CD14-positive monocyte (primary cell): ENCODE measurements at regions not wholly inside any gene's neighbourhood (a gene's known extent, or its start where the extent isn't known, plus 50 kb on each side); places are given as distances from the start of the nearest gene placed in this dataset.

Experiments
- DNase-seq, 3 donors: peaks; one replicate each; pipeline ENCODE4 v3.0.0-alpha.2; 2011 to 2022
- H2AFZ ChIP-seq: 2 replicates; pipeline ENCODE4 v1.6.0; 2012; ENCODE audit warnings: mild to moderate bottlenecking, low read depth, low read length, inconsistent platforms; ENCODE audit not compliant: insufficient read depth, poor library complexity, severe bottlenecking
- H3K27ac ChIP-seq, 2 donors: 1 replicate in 1 of 2; 2 replicates in 1 of 2; pipeline ENCODE4 v1.5.1; 2012 to 2013; ENCODE audit warnings: low read length in 2 of 2, control low read depth in 1 of 2, inconsistent platforms in 1 of 2, low read depth in 1 of 2, mild to moderate bottlenecking in 1 of 2
- H3K27me3 ChIP-seq, 2 donors: one replicate each; pipeline versions ENCODE4 v1.6.0 to v1.6.1; 2011 to 2013; ENCODE audit warnings: low read length in 2 of 2; ENCODE audit not compliant: control insufficient read depth in 2 of 2, insufficient read depth in 2 of 2
- H3K36me3 ChIP-seq, 2 donors: replicated peaks in 1 of 2; 1 replicate in 1 of 2; 2 replicates in 1 of 2; pipeline versions ENCODE4 v1.5.1 to v1.6.1; 2012 to 2013; ENCODE audit warnings: low read length in 2 of 2, control low read depth in 1 of 2, inconsistent platforms in 1 of 2, mild to moderate bottlenecking in 1 of 2; ENCODE audit not compliant: insufficient read depth in 2 of 2, control insufficient read depth in 1 of 2
- H3K4me1 ChIP-seq, 2 donors: 1 replicate in 1 of 2; 2 replicates in 1 of 2; pipeline versions ENCODE4 v1.5.1 to v1.6.1; 2012 to 2013; ENCODE audit warnings: low read length in 2 of 2, control low read depth in 1 of 2, inconsistent platforms in 1 of 2, mild to moderate bottlenecking in 1 of 2, moderate library complexity in 1 of 2; ENCODE audit not compliant: insufficient read depth in 2 of 2, control insufficient read depth in 1 of 2
- H3K4me2 ChIP-seq: replicated peaks from 2 replicates; pipeline ENCODE3; 2012; ENCODE audit warnings: low read length, moderate library complexity, mild to moderate bottlenecking; ENCODE audit not compliant: poor library complexity, severe bottlenecking; ENCODE audit errors: extremely low read depth
- H3K4me3 ChIP-seq, 3 experiments: fragments of 200-600 bp in 1 of 3; sonication (generic) in 1 of 3; replicated peaks in 1 of 3; 1 replicate in 2 of 3; 2 replicates in 1 of 3; pipeline ENCODE4 v1.5.1; 2011 to 2013; ENCODE audit warnings: low read length in 3 of 3, mild to moderate bottlenecking in 3 of 3, control low read depth in 2 of 3, low read depth in 2 of 3, inconsistent platforms in 1 of 3, moderate library complexity in 1 of 3
- H3K79me2 ChIP-seq: 2 replicates; pipeline ENCODE4 v1.6.0; 2012; ENCODE audit warnings: mild to moderate bottlenecking, control low read depth, inconsistent platforms, low read length, moderate library complexity; ENCODE audit not compliant: insufficient read depth
- H3K9ac ChIP-seq: 2 replicates; pipeline ENCODE4 v1.6.0; 2017; ENCODE audit warnings: low read length, mild to moderate bottlenecking; ENCODE audit not compliant: insufficient read depth, poor library complexity, severe bottlenecking
- H3K9me3 ChIP-seq, 2 donors: replicated peaks in 1 of 2; 1 replicate in 1 of 2; 2 replicates in 1 of 2; pipeline versions ENCODE4 v1.5.1 to v1.6.1; 2012 to 2013; ENCODE audit warnings: low read length in 2 of 2, control low read depth in 1 of 2; ENCODE audit not compliant: control insufficient read depth in 1 of 2, insufficient read depth in 1 of 2
- H4K20me1 ChIP-seq: 2 replicates; pipeline ENCODE4 v1.6.0; 2012; ENCODE audit warnings: mild to moderate bottlenecking, low read length, control low read depth, moderate library complexity; ENCODE audit not compliant: insufficient read depth
- H3K27ac Mint-ChIP-seq, 7 donors: one replicate each; pipeline ENCODE4 v1.8.0; 2020; ENCODE audit warnings: mild to moderate bottlenecking in 7 of 7, mixed read lengths in 7 of 7, moderate library complexity in 6 of 7, inconsistent platforms in 2 of 7
- H3K27me3 Mint-ChIP-seq, 3 donors: one replicate each; pipeline ENCODE4 v1.8.0; 2021 to 2022; ENCODE audit warnings: low read depth in 3 of 3, mild to moderate bottlenecking in 3 of 3, mixed read lengths in 3 of 3, moderate library complexity in 3 of 3, inconsistent platforms in 1 of 3
- H3K36me3 Mint-ChIP-seq, 2 donors: one replicate each; pipeline ENCODE4 v1.8.0; 2020; ENCODE audit warnings: mixed read lengths in 2 of 2, inconsistent platforms in 1 of 2, mild to moderate bottlenecking in 1 of 2
- H3K4me1 Mint-ChIP-seq: one replicate; pipeline ENCODE4 v1.8.0; 2020; ENCODE audit warnings: mild to moderate bottlenecking, mixed read lengths
- H3K4me3 Mint-ChIP-seq, 2 donors: one replicate each; pipeline ENCODE4 v1.8.0; 2020; ENCODE audit warnings: mild to moderate bottlenecking in 2 of 2, mixed read lengths in 2 of 2, moderate library complexity in 1 of 2
- H3K9me3 Mint-ChIP-seq, 7 donors: one replicate each; pipeline ENCODE4 v1.8.0; 2020 to 2022; ENCODE audit warnings: mixed read lengths in 7 of 7, mild to moderate bottlenecking in 6 of 7, moderate library complexity in 6 of 7, inconsistent platforms in 2 of 7
- WGBS: methylation state at CpG from one replicate; pipeline ENCODE4 v1.1.5; 2013; ENCODE audit warnings: missing lambda C conversion rate; ENCODE audit not compliant: insufficient coverage; 5-methylcytosine and 5-hydroxymethylcytosine counted together
- intact Hi-C, 2 donors: fragments of 100-400 bp; cut with micrococcal nuclease; formaldehyde crosslinking; loops; one replicate each; pipeline versions ENCODE4 v1.15.0 to v1.15.1; 2023
- TF ChIP-seq, protein P1 (sequence below): fragments of 200-600 bp; IDR thresholded peaks from one replicate; pipeline ENCODE4 v1.8.0; 2022; ENCODE audit warnings: antibody characterized with exemption, mild to moderate bottlenecking

DNA sequence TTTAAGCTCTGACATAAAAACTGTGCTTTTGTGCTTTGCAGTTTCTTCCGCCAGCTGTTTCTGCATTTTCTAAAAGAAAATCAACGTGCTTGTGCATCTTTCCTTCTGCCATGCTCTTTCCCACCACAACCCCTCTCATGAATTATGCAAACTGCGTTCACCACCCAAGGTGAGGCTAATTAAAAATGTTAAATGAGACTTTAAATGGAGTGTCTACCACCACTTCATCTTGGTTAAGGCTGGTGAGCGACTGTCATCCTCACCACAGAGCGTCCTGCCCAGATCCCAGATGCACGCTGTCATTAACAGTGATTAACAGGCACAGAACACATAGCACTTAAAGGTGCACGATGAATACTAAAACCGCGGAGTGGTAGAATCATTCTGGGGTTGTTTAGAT is 250.5 kb upstream of the RAB6C start:
- Histone ChIP-seq H2AFZ (no peak overlapping the region), H4K20me1 (no peaks in the 10 kb centered on the region), H3K4me2 (no peak overlapping the region), H3K27me3 (no peaks in the 10 kb centered on the region), H3K27ac (no peak overlapping the region), H3K36me3 (no peaks in the 10 kb centered on the region), H3K79me2 (no peaks in the 10 kb centered on the region), H3K4me3 (no peak overlapping the region), H3K9ac (no peak overlapping the region), H3K4me1 (no peaks in the 10 kb centered on the region), H3K9me3 (no peaks in the 10 kb centered on the region)
- no peak overlapping the region for H3K4me3 Mint-ChIP-seq
- H3K27me3 Mint-ChIP-seq = peaks cover 0 to 3% (median 0%) of the 10 kb centered on the region in 3 donors
- H3K36me3 Mint-ChIP-seq = no peaks in the 10 kb centered on the region
- WGBS = no CpG with 5 or more reads among the region's 9 CpGs
- intact Hi-C loops = no loop called here
- H3K27ac Mint-ChIP-seq = no peak overlapping the region
- no peak for DNase-seq
- peaks cover 0 to 4% (median 0%) of the 10 kb centered on the region in 7 donors for H3K9me3 Mint-ChIP-seq
- TF ChIP-seq, protein P1, sequence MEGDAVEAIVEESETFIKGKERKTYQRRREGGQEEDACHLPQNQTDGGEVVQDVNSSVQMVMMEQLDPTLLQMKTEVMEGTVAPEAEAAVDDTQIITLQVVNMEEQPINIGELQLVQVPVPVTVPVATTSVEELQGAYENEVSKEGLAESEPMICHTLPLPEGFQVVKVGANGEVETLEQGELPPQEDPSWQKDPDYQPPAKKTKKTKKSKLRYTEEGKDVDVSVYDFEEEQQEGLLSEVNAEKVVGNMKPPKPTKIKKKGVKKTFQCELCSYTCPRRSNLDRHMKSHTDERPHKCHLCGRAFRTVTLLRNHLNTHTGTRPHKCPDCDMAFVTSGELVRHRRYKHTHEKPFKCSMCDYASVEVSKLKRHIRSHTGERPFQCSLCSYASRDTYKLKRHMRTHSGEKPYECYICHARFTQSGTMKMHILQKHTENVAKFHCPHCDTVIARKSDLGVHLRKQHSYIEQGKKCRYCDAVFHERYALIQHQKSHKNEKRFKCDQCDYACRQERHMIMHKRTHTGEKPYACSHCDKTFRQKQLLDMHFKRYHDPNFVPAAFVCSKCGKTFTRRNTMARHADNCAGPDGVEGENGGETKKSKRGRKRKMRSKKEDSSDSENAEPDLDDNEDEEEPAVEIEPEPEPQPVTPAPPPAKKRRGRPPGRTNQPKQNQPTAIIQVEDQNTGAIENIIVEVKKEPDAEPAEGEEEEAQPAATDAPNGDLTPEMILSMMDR = no peak
- H3K4me1 Mint-ChIP-seq = no peaks in the 10 kb centered on the region

DNA sequence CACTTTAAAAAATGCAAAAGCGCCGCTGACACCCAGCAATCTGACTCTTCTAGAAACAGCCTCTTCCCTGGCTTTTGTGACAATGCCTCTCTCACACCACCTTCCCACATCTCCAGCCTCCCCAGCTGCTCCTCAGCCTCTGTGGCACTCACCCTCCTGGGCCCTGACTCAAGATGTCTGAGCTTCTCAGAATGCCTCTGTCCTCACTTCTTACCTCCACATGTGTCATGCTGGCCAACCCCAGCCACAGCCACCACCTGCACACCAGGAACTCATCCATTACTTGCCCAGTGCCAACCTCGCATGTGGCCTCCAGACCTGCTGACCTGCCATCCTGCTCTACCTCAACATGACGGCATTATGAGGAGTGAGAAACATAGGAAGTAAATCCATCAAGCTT is 249.8 kb upstream of the RAB6C start:
- Histone ChIP-seq H3K27ac (no peak overlapping the region), H3K79me2 (no peaks in the 10 kb centered on the region), H4K20me1 (no peaks in the 10 kb centered on the region), H3K4me3 (no peak overlapping the region), H3K27me3 (no peaks in the 10 kb centered on the region), H3K9me3 (no peaks in the 10 kb centered on the region), H3K4me2 (no peak overlapping the region), H3K9ac (no peak overlapping the region), H3K36me3 (no peaks in the 10 kb centered on the region), H3K4me1 (no peaks in the 10 kb centered on the region), H2AFZ (no peak overlapping the region)
- Mint-ChIP-seq H3K27me3 (peaks cover 0 to 3% (median 0%) of the 10 kb centered on the region in 3 donors), H3K4me1 (no peaks in the 10 kb centered on the region), H3K27ac (peak overlapping the region in 1 of 7 donors; percentile 36), H3K4me3 (no peak overlapping the region), H3K36me3 (no peaks in the 10 kb centered on the region), H3K9me3 (peaks cover 0 to 4% (median 0%) of the 10 kb centered on the region in 7 donors)
- 100% methylated on average over 2 of the region's 4 CpGs for whole genome bisulfite sequencing
- DNase-seq = no peak
- TF ChIP-seq, protein P1 = no peak
- intact Hi-C loops = no loop called here
